Gastroesophageal sphincter (tissue), 4 donors: ENCODE measurements at regions not wholly inside any gene's neighbourhood (a gene's known extent, or its start where the extent isn't known, plus 50 kb on each side); places are given as distances from the start of the nearest gene placed in this dataset.

Experiments
- ATAC-seq: fragments of 150-250 bp; one replicate; pipeline ENCODE4 v1.9.1; 2016; ENCODE audit warnings: mild to moderate bottlenecking, moderate library complexity
- H3K27ac ChIP-seq, 4 donors: fragments of 200-600 bp; sonication (generic) in 3 of 4; 1 replicate in 3 of 4; 2 replicates in 1 of 4; pipeline ENCODE4 v1.5.1; 2016 to 2019
- H3K27me3 ChIP-seq: fragments of 200-600 bp; sonication (generic); one replicate; pipeline ENCODE4 v1.5.1; 2019
- H3K36me3 ChIP-seq, 2 donors: fragments of 200-600 bp; sonication (generic); one replicate each; pipeline ENCODE4 v1.5.1; 2019; ENCODE audit warnings: control low read depth in 1 of 2
- H3K4me1 ChIP-seq, 3 donors: fragments of 200-600 bp; sonication (generic); 1 replicate in 2 of 3; 2 replicates in 1 of 3; pipeline ENCODE4 v1.5.1; 2016 to 2019; ENCODE audit warnings: control low read depth in 2 of 3
- H3K4me3 ChIP-seq, 2 donors: fragments of 200-600 bp; sonication (generic); one replicate each; pipeline ENCODE4 v1.5.1; 2019; ENCODE audit warnings: mild to moderate bottlenecking in 1 of 2, moderate library complexity in 1 of 2
- H3K9me3 ChIP-seq, 3 donors: fragments of 200-600 bp; sonication (generic); one replicate each; pipeline ENCODE4 v1.5.1; 2017 to 2019; ENCODE audit warnings: control low read depth in 2 of 3
- EP300 ChIP-seq: sonication (generic); formaldehyde crosslinking; IDR thresholded peaks from one replicate; pipeline ENCODE4 v1.6.1; 2017; ENCODE audit warnings: antibody characterized with exemption, mild to moderate bottlenecking
- POLR2A ChIP-seq, 2 donors: fragments of 450-650 bp; IDR thresholded peaks; one replicate each; pipeline ENCODE4 v1.6.1; 2017; ENCODE audit warnings: antibody characterized with exemption in 2 of 2, mild to moderate bottlenecking in 2 of 2, moderate library complexity in 1 of 2
- POLR2AphosphoS5 ChIP-seq: sonication (generic); formaldehyde crosslinking; IDR thresholded peaks from one replicate; pipeline ENCODE4 v1.6.1; 2017; ENCODE audit warnings: antibody characterized with exemption
- WGBS, 2 donors: methylation state at CpG; one replicate each; pipeline ENCODE4 v1.1.5; 2018; ENCODE audit warnings: low coverage in 1 of 2; 5-methylcytosine and 5-hydroxymethylcytosine counted together
- TF ChIP-seq, protein P1 (sequence below), 4 experiments: fragments of 200-600 bp in 2 of 4; fragments of 450-650 bp in 2 of 4; sonication (generic) in 1 of 4; IDR thresholded peaks; one replicate each; pipeline ENCODE4 v1.5.1; 2017 to 2019; ENCODE audit warnings: antibody characterized with exemption in 4 of 4, mild to moderate bottlenecking in 2 of 4, moderate library complexity in 2 of 4

GRCh38 chr4:35503435-35503834, 740.9 kb downstream of the ARAP2 start:
- no peak overlapping the region for H3K27ac ChIP-seq
- no peak for ATAC-seq
- no peaks in the 10 kb centered on the region for H3K9me3 ChIP-seq
- no peaks in the 10 kb centered on the region for H3K4me1 ChIP-seq
- H3K4me3 ChIP-seq: no peak overlapping the region
- no peak for TF ChIP-seq POLR2AphosphoS5
- TF ChIP-seq, protein P1, sequence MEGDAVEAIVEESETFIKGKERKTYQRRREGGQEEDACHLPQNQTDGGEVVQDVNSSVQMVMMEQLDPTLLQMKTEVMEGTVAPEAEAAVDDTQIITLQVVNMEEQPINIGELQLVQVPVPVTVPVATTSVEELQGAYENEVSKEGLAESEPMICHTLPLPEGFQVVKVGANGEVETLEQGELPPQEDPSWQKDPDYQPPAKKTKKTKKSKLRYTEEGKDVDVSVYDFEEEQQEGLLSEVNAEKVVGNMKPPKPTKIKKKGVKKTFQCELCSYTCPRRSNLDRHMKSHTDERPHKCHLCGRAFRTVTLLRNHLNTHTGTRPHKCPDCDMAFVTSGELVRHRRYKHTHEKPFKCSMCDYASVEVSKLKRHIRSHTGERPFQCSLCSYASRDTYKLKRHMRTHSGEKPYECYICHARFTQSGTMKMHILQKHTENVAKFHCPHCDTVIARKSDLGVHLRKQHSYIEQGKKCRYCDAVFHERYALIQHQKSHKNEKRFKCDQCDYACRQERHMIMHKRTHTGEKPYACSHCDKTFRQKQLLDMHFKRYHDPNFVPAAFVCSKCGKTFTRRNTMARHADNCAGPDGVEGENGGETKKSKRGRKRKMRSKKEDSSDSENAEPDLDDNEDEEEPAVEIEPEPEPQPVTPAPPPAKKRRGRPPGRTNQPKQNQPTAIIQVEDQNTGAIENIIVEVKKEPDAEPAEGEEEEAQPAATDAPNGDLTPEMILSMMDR (IDR thresholded peaks at IDR 0.05): no peak
- no peak for TF ChIP-seq POLR2A (IDR thresholded peaks at IDR 0.05)
- no peak for TF ChIP-seq EP300
- H3K36me3 ChIP-seq: no peaks in the 10 kb centered on the region
- no peaks in the 10 kb centered on the region for H3K27me3 ChIP-seq
- WGBS, 2 donors: 55 to 69% methylated on average over 1 of the region's 1 CpG

GRCh38 chr4:35506161-35506560, 738.2 kb downstream of the ARAP2 start:
- Histone ChIP-seq H3K9me3 (no peaks in the 10 kb centered on the region), H3K4me3 (no peak overlapping the region), H3K4me1 (no peaks in the 10 kb centered on the region), H3K36me3 (no peaks in the 10 kb centered on the region), H3K27ac (no peak overlapping the region), H3K27me3 (no peaks in the 10 kb centered on the region)
- 78 to 93% methylated on average over 3 of the region's 3 CpGs for WGBS, 2 donors
- ATAC-seq: no peak
- no peak for TF ChIP-seq EP300
- no peak for TF ChIP-seq POLR2AphosphoS5
- no peak for TF ChIP-seq POLR2A (IDR thresholded peaks at IDR 0.05)
- TF ChIP-seq, protein P1 (IDR thresholded peaks at IDR 0.05): no peak

- TF ChIP-seq POLR2AphosphoS5 (no peak), EP300 (no peak), POLR2A (IDR thresholded peaks at IDR 0.05) (no peak)
- TF ChIP-seq, protein P1 (IDR thresholded peaks at IDR 0.05): no peak
- no peak overlapping the region for H3K4me3 ChIP-seq
- H3K27ac ChIP-seq: no peak overlapping the region
- WGBS, 2 donors: 85% methylated on average over 3 to 4 of the region's 4 CpGs
- no peaks in the 10 kb centered on the region for H3K27me3 ChIP-seq
- no peaks in the 10 kb centered on the region for H3K9me3 ChIP-seq
- no peak for ATAC-seq
- no peaks in the 10 kb centered on the region for H3K4me1 ChIP-seq
- no peaks in the 10 kb centered on the region for H3K36me3 ChIP-seq
Measured at GRCh38 chr4:35511851-35512250, 732.5 kb downstream of the ARAP2 start.

DNA sequence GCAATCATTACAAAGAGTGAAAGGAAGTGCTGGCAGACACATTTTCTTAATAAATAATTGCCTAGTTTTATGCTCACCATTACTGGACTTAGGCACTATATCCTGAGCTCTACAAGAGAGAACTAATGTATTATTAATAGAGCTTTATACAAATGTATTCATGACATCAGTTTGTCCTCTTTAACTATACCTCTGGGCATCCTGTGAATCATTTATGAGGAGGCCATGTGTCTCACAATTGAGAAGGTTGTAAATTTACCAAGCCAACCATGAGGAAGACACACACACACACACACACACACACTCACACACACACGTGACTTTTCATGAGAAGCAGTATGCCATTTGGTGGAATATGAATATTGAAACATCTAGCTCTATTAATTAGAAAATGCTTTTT, 728.2 kb downstream of the ARAP2 start:
- Histone ChIP-seq H3K4me1 (no peaks in the 10 kb centered on the region), H3K9me3 (no peaks in the 10 kb centered on the region), H3K27me3 (no peaks in the 10 kb centered on the region), H3K36me3 (no peaks in the 10 kb centered on the region), H3K4me3 (no peak overlapping the region), H3K27ac (no peak overlapping the region)
- ATAC-seq: no peak
- WGBS, 2 donors: 80% methylated on average over 1 of the region's 1 CpG
- TF ChIP-seq EP300: no peak
- TF ChIP-seq, protein P1 (IDR thresholded peaks at IDR 0.05): no peak
- TF ChIP-seq POLR2A (IDR thresholded peaks at IDR 0.05): no peak
- TF ChIP-seq POLR2AphosphoS5: no peak

- Histone ChIP-seq H3K9me3 (no peaks in the 10 kb centered on the region), H3K36me3 (no peaks in the 10 kb centered on the region), H3K4me3 (no peak overlapping the region), H3K27ac (no peak overlapping the region), H3K27me3 (no peaks in the 10 kb centered on the region), H3K4me1 (no peaks in the 10 kb centered on the region)
- 0 to 25% methylated on average over 1 of the region's 1 CpG for WGBS, 2 donors
- TF ChIP-seq POLR2AphosphoS5 (no peak), EP300 (no peak), POLR2A (IDR thresholded peaks at IDR 0.05) (no peak)
- TF ChIP-seq, protein P1 (IDR thresholded peaks at IDR 0.05): no peak
- no peak for ATAC-seq
Measured at GRCh38 chr4:35520059-35520458, 724.3 kb downstream of the ARAP2 start.
